K562 (cell line): ENCODE measurements at regions not wholly inside any gene's neighbourhood (a gene's known extent, or its start where the extent isn't known, plus 50 kb on each side); places are given as distances from the start of the nearest gene placed in this dataset.
"Not testable (repeated sequence)": the region's sequence is repeated elsewhere in the genome, so short reads cannot be mapped to it uniquely, and the experiment has no call there.

ENCODE experiments used
- ATAC-seq: fragments of 200-7000 bp; cut with Tn5 transposase; 3 replicates; pipeline ENCODE4 v1.9.1; 2020; ENCODE audit warnings: moderate library complexity
- BruUV-seq: library from RNA; stranded (reverse); fragments of 400-500 nt; replicated peaks from 2 replicates; lab custom pipeline; 2021; lab: Mats Ljungman, UMichigan
- CTCF ChIA-PET: fragments of 300-600 bp; formaldehyde crosslinking; extraction: SDS; loops from one replicate; lab custom pipeline; 2021; ENCODE audit warnings: low intra/inter-chr PET ratio; lab: Yijun Ruan, JAX
- POLR2A ChIA-PET: fragments of 300-600, 350-650 bp; sonication (Branson Sonifier 250); formaldehyde crosslinking; extraction: SDS; loops from one replicate; lab custom pipeline; 2021; ENCODE audit warnings: antibody characterized with exemption, inconsistent platforms; lab: Yijun Ruan, JAX
- DNase-seq, 4 experiments: peaks; one replicate each; pipeline versions ENCODE4 v3.0.0 to v3.0.0-alpha.2; 2011 to 2018; ENCODE audit warnings: low spot score in 3 of 4, mixed read lengths in 3 of 4; ENCODE audit errors: extremely low read depth in 1 of 4
- FAIRE-seq: peaks from 2 replicates; lab custom pipeline; 2011; peaks lifted over from hg19 to GRCh38; lab: Jason Lieb, UNC
- H2AFZ ChIP-seq: 2 replicates; pipeline ENCODE4 v1.6.0; 2011; ENCODE audit warnings: low read depth, low read length, control low read depth, inconsistent platforms
- H3K27ac ChIP-seq: fragments of 200-600 bp; 3 replicates; pipeline ENCODE4 v1.8.0; 2011; ENCODE audit warnings: low read depth, mild to moderate bottlenecking, control low read depth, inconsistent platforms, low read length, moderate library complexity, mixed read lengths; ENCODE audit errors: extremely low read depth
- H3K27me3 ChIP-seq, 2 experiments: fragments of 300-600 bp in 1 of 2; 2 replicates in 1 of 2; 3 replicates in 1 of 2; pipeline versions ENCODE4 v1.6.0 to v1.8.0; 2011; ENCODE audit warnings: inconsistent platforms in 2 of 2, low read length in 2 of 2, mild to moderate bottlenecking in 1 of 2, mixed read lengths in 1 of 2, moderate library complexity in 1 of 2; ENCODE audit not compliant: control insufficient read depth in 2 of 2, insufficient read depth in 2 of 2
- H3K36me3 ChIP-seq: fragments of 300-600 bp; 3 replicates; pipeline ENCODE4 v1.8.0; 2011; ENCODE audit warnings: mild to moderate bottlenecking, low read length, inconsistent platforms; ENCODE audit not compliant: control insufficient read depth, insufficient read depth
- H3K4me1 ChIP-seq, 2 experiments: fragments of 200-600 bp in 1 of 2; replicated peaks in 1 of 2; 2 replicates in 1 of 2; 3 replicates in 1 of 2; pipeline versions ENCODE4 v1.5.1 to v1.8.0; 2011; ENCODE audit warnings: inconsistent platforms in 2 of 2, low read length in 2 of 2, mild to moderate bottlenecking in 1 of 2, mixed read lengths in 1 of 2, moderate library complexity in 1 of 2; ENCODE audit not compliant: control insufficient read depth in 2 of 2, insufficient read depth in 2 of 2
- H3K4me2 ChIP-seq: 2 replicates; pipeline ENCODE4 v1.6.1; 2011; ENCODE audit warnings: low read length, control low read depth, inconsistent platforms, mixed read lengths; ENCODE audit not compliant: insufficient read depth
- H3K4me3 ChIP-seq: fragments of 200-600 bp; sonication (generic), shearing (Covaris generic); 2 replicates; pipeline ENCODE4 v1.5.1; 2016; ENCODE audit warnings: control low read depth, inconsistent platforms
- H3K79me2 ChIP-seq: fragments of 200-600 bp; 3 replicates; pipeline ENCODE4 v1.8.0; 2011; ENCODE audit warnings: low read length, inconsistent platforms; ENCODE audit not compliant: control insufficient read depth, insufficient read depth
- H3K9ac ChIP-seq, 2 experiments: 2 replicates each; pipeline versions ENCODE4 v1.6.0 to v1.6.1; 2011; ENCODE audit warnings: low read depth in 2 of 2, low read length in 2 of 2, control low read depth in 1 of 2, inconsistent platforms in 1 of 2, mild to moderate bottlenecking in 1 of 2, mixed read lengths in 1 of 2; ENCODE audit not compliant: insufficient read depth in 1 of 2
- H3K9me1 ChIP-seq: one replicate; pipeline ENCODE4 v1.6.0; 2011; ENCODE audit warnings: inconsistent platforms, mild to moderate bottlenecking, low read length, moderate library complexity; ENCODE audit not compliant: control insufficient read depth, insufficient read depth
- H3K9me3 ChIP-seq: replicated peaks from 2 replicates; pipeline ENCODE4 v1.5.1; 2011; ENCODE audit warnings: low read depth, low read length, inconsistent platforms; ENCODE audit not compliant: control insufficient read depth, insufficient read depth
- H4K20me1 ChIP-seq: replicated peaks from 2 replicates; pipeline ENCODE4 v1.6.1; 2011; ENCODE audit warnings: low read length, inconsistent platforms, mixed read lengths; ENCODE audit not compliant: control insufficient read depth, insufficient read depth
- CBX3 ChIP-seq, 2 experiments: IDR thresholded peaks; 1 replicate in 1 of 2; 2 replicates in 1 of 2; pipeline ENCODE4 v1.6.1; 2012; ENCODE audit warnings: inconsistent platforms in 2 of 2, low read length in 2 of 2, borderline replicate concordance in 1 of 2, control low read depth in 1 of 2
- CHD2 ChIP-seq: IDR thresholded peaks from 2 replicates; pipeline ENCODE4 v1.6.1; 2011; ENCODE audit warnings: low read depth, low read length
- RFX5 ChIP-seq: IDR thresholded peaks from 2 replicates; pipeline ENCODE4 v1.6.1; 2011; ENCODE audit warnings: low read depth, mild to moderate bottlenecking, improper control_type of control experiment, low read length
- ZBED1 ChIP-seq: IDR thresholded peaks from 2 replicates; pipeline ENCODE4 v1.6.1; 2014
- ZNF324 ChIP-seq: fragments of 250-450 bp; sonication (Bioruptor Pico); IDR thresholded peaks from 2 replicates; pipeline ENCODE4 v1.4.0; 2020; ENCODE audit warnings: mild to moderate bottlenecking
- WGBS: fragments of 100-300 bp; shearing (Covaris generic); methylation state at CpG from one replicate; pipeline ENCODE4 v1.1.6; 2016; ENCODE audit warnings: low coverage, mixed read lengths; ENCODE audit not compliant: insufficient coverage; ENCODE audit errors: missing lambda C conversion rate; 5-methylcytosine and 5-hydroxymethylcytosine counted together
- in situ Hi-C: fragments of 300-500 bp; cut with MboI; formaldehyde crosslinking; loops from 4 replicates; pipeline ENCODE4 v1.15.0; 2018; ENCODE audit warnings: inconsistent platforms, mixed read lengths
- intact Hi-C: fragments of 100-400 bp; cut with micrococcal nuclease; formaldehyde crosslinking; loops from 2 replicates; pipeline ENCODE4 v1.14.2; 2022
- TF ChIP-seq, protein P1 (sequence below): fragments of 450-650 bp; IDR thresholded peaks from one replicate; pipeline ENCODE4 v1.6.1; 2018; ENCODE audit warnings: mild to moderate bottlenecking, moderate library complexity; ENCODE audit not compliant: partially characterized antibody
- TF ChIP-seq, protein P2 (sequence below): fragments of 450-650 bp; formaldehyde crosslinking; conservative IDR thresholded peaks from 2 replicates; pipeline ENCODE4 v1.4.0; 2022; ENCODE audit warnings: mild to moderate bottlenecking, missing genetic modification characterization

DNA sequence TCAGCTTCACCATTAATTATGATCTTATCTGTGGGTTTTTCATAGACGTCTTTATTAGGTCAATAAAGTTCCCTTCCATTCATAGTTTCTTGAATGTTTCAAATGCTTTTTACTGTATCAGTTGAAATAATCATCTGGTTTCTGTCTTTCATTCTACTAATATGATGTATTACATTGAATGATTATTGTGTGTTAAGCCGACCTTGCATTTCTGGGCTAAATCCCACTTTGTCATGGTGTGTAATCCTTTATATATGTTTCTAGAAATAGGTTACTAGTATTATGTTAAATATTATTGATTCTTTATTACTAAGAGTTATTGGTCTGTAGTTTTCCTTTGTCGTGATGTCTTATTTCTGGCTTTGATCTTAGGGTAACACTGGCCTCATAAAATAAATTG is 134.9 kb downstream of the FASLG start:
- ChIA-PET POLR2A (no interaction called here), CTCF (no interaction called here)
- Histone ChIP-seq H3K9ac (no peak overlapping the region), H2AFZ (no peak overlapping the region), H3K79me2 (no peaks in the 10 kb centered on the region), H4K20me1 (no peaks in the 10 kb centered on the region), H3K4me3 (no peak overlapping the region), H3K27ac (no peak overlapping the region), H3K4me2 (no peak overlapping the region), H3K9me3 (no peaks in the 10 kb centered on the region), H3K9me1 (no peaks in the 10 kb centered on the region), H3K36me3 (no peaks in the 10 kb centered on the region), H3K27me3 (no peaks in the 10 kb centered on the region), H3K4me1 (no peaks in the 10 kb centered on the region)
- FAIRE-seq = no peak
- 7% methylated on average over 3 of the region's 3 CpGs for WGBS
- intact Hi-C loops = no loop called here
- TF ChIP-seq CBX3 (IDR thresholded peaks at IDR 0.05; ENCODE audit: borderline replicate concordance in 1 of 2, low read length in 2 of 2) (no peak), CHD2 (no peak), ZNF324 (CRISPR knock-in tag) (peak; percentile 75)
- TF ChIP-seq, protein P1, sequence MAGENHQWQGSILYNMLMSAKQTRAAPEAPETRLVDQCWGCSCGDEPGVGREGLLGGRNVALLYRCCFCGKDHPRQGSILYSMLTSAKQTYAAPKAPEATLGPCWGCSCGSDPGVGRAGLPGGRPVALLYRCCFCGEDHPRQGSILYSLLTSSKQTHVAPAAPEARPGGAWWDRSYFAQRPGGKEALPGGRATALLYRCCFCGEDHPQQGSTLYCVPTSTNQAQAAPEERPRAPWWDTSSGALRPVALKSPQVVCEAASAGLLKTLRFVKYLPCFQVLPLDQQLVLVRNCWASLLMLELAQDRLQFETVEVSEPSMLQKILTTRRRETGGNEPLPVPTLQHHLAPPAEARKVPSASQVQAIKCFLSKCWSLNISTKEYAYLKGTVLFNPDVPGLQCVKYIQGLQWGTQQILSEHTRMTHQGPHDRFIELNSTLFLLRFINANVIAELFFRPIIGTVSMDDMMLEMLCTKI = no peak
- no TSS peak for BruUV-seq
- in situ Hi-C loops = no loop called here
- DNase-seq = no peak
- no peak for ATAC-seq

GRCh38 chr1:172795741-172796140 is 136.8 kb downstream of the FASLG start:
- no peak overlapping the region for H3K4me3 ChIP-seq
- DNase-seq = no peak
- H3K36me3 ChIP-seq = no peaks in the 10 kb centered on the region
- H3K4me1 ChIP-seq = no peaks in the 10 kb centered on the region
- intact Hi-C loops (no loop called here), in situ Hi-C loops (no loop called here)
- no peak overlapping the region for H3K27ac ChIP-seq
- no peak overlapping the region for H3K4me2 ChIP-seq
- BruUV-seq = no TSS peak
- H3K9me3 ChIP-seq = no peaks in the 10 kb centered on the region
- H3K9ac ChIP-seq = no peak overlapping the region
- ChIA-PET POLR2A (interaction anchor here (1.1 kb wide), 1 partner anchor 22 kb away, joined by 3 read pairs; no protein-coding TSS in a partner anchor), CTCF (no interaction called here)
- no peaks in the 10 kb centered on the region for H4K20me1 ChIP-seq
- ATAC-seq = no peak
- no peaks in the 10 kb centered on the region for H3K79me2 ChIP-seq
- TF ChIP-seq, protein P2, sequence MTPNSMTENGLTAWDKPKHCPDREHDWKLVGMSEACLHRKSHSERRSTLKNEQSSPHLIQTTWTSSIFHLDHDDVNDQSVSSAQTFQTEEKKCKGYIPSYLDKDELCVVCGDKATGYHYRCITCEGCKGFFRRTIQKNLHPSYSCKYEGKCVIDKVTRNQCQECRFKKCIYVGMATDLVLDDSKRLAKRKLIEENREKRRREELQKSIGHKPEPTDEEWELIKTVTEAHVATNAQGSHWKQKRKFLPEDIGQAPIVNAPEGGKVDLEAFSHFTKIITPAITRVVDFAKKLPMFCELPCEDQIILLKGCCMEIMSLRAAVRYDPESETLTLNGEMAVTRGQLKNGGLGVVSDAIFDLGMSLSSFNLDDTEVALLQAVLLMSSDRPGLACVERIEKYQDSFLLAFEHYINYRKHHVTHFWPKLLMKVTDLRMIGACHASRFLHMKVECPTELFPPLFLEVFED = no peak
- TF ChIP-seq ZBED1 (no peak), RFX5 (peak; percentile 72; the same call in 1 of the 2 replicates)
- no peak for FAIRE-seq
- no peak overlapping the region for H2AFZ ChIP-seq
- no peaks in the 10 kb centered on the region for H3K9me1 ChIP-seq
- no peaks in the 10 kb centered on the region for H3K27me3 ChIP-seq
- WGBS = 0% methylated on average over 4 of the region's 4 CpGs

- FAIRE-seq, H3K9me1 ChIP-seq, intact Hi-C loops, H3K4me2 ChIP-seq, H3K36me3 ChIP-seq, H3K79me2 ChIP-seq, H3K9me3 ChIP-seq, H3K9ac ChIP-seq, DNase-seq, H3K27ac ChIP-seq, H4K20me1 ChIP-seq, H2AFZ ChIP-seq, H3K4me3 ChIP-seq, H3K4me1 ChIP-seq, ATAC-seq, H3K27me3 ChIP-seq, POLR2A ChIA-PET, BruUV-seq, in situ Hi-C loops: not testable (repeated sequence)
- CTCF ChIA-PET = interaction anchor here (0.6 kb wide), 1 partner anchor 56 kb away, joined by 3 read pairs; no protein-coding TSS in a partner anchor
- WGBS = 3% methylated on average over 9 of the region's 9 CpGs
Observed at GRCh38 chr1:172799804-172800203, 140.9 kb downstream of the FASLG start.
